Renal cortical epithelial cell (primary cell): ENCODE measurements at regions not wholly inside any gene's neighbourhood (a gene's known extent, or its start where the extent isn't known, plus 50 kb on each side); places are given as distances from the start of the nearest gene placed in this dataset.
"Not testable (repeated sequence)": the region's sequence is repeated elsewhere in the genome, so short reads cannot be mapped to it uniquely, and the experiment has no call there.

Source experiments
- DNase-seq: peaks from one replicate; pipeline ENCODE4 v3.0.0-alpha.2; 2011; ENCODE audit warnings: low read depth

DNA sequence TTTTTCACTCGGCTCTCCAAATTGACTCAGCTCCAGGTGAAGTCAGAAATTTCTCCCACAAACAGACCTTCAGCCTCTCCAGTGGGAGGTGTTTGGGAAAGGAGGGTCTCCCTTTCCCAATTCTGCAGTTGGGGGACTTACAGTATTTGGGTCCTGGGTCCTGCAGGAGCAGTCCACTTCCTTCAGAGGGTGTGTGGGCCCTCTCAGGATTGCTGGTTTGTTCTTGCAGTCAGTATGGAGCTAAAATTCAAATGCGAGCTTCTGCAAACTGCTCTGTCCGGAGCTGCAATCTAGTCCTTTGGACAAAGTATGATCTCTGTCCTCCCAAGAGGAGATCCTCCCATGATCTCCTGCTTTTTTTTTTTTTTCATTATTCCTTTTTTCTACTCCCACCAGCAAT, 87.9 kb upstream of the MSTN start:
- DNase-seq: no peak

DNA sequence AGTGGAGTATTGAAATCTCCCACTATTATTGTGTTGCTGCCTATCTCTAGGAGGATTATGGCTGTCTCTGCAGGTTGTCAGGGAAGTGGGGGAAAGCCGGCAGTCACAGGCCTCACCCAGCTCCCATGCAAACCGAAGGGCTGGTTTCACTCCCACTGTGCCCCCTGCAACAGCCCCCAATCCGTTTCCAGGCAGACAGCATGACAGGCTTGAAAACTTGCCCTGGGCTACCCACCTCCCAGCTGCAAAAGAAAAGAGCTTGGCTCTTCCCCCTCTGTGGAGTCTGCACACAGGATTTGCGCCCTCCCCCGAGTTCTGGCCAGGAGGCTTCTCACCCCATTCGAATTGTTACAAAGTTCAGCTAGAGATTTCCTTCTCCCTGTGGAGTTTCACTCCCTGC, 87.4 kb upstream of the MSTN start:
- DNase-seq: no peak

DNA sequence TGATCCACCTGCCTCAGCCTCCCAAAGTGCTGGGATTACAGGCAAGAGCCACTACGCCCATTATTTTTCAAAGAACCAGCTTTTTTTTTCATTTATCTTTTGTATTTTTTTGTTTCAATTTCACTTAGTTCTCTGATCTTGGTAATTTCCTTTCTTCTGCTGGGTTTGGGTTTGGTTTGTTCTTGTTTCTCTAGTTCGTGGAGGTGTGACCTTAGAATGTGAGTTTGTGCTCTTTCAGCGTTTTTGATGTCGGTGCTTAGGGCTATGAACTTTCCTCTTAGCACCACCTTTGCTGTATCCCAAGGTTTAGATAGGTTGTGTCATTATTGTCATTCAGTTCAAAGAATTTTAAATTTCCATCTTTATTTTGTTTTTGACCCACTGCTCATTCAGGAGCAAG, 86.7 kb upstream of the MSTN start:
- DNase-seq: no peak

DNA sequence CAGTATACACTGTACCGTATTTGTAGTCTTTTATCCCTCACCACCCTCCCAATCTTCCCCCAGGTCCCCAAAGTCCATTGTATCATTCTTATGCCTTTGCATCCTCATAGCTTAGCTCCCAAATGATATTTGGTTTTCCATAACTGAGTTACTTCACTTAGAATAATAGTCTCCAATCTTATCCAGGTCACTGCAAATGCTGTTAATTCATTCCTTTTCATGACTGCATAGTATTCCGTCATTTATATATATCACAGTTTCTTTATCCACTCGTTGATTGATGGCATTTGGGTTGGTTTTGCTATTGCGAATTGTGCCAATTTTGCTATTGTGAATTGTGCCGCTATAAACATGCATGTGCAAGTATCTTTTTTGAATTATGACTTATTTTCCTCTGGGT, 83.6 kb upstream of the MSTN start:
- DNase-seq: not testable (repeated sequence)

DNA sequence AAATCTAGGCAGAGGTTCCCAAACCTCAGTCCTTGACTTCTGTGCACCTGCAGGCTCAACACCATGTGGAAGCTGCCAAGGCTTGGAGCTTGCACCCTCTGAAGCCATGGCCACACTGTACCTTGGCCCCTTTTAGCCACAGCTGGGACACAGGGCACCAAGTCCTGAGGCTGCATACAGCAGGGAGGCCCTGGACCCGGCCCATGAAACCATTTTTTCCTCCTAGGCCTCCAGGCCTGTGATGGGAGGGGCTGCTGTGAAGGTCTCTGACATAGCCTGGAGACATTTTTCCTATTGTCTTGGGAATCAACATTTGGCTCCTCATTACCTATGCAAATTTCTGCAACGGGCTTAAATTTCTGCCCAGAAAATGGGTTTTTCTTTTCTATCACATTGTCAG, 77.9 kb upstream of the MSTN start:
- not testable (repeated sequence) for DNase-seq

DNA sequence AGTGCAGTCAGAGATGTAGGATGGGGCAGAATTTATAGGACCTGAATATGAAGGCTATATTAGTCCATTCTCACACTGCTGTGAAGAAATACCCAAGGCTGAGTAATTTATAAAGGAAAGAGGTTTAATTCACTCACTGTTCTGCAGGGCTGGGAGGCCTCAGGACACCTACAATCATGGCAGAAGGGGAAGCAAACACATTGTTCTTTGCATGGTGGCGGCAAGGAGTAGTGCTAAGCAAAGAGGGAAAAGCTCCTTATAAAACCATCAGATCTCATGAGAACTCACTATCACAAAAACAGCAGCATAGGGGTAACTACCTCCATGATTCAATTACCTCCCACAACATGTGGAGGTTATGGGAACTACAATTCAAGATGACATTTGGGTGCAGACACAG, 76.8 kb upstream of the MSTN start:
- no peak for DNase-seq

DNA sequence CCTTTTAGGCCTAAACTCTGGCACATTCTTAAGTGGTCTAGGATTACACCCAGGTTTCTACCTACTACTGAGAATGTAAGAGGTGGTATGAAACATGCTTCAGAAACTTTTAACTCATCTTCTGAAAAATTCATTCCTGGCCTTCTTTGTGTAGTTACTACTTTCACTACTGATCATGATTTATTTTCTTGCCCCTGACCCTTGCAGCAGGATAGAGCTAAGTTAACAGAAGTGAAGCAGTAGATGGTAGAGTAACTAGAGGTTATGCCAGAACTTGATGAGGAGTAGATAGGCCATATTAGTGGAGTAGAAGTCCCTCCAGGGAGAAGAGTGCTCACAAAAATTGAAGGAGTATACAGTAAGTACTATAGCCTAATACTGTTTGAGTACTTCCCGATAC, 75.5 kb upstream of the MSTN start:
- DNase-seq: no peak

DNA sequence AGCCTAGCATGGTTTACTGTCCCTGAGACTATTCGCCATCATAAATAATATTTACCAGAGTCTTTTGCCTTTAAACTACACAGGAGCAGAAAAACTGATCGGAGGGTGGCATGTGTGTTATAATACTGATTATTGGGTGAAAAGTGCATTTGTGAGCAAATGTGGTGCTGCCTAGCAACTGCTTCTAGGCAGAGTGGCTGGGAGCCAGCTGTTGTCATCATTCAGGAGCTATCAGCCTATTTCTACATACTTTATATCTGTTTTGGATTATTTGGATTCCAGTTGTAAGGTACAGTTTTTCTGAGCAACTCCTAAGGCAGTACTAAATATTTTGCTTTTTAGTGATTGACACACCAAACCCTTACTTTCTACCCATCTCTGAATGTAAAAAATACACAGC, 75.0 kb upstream of the MSTN start:
- no peak for DNase-seq

DNA sequence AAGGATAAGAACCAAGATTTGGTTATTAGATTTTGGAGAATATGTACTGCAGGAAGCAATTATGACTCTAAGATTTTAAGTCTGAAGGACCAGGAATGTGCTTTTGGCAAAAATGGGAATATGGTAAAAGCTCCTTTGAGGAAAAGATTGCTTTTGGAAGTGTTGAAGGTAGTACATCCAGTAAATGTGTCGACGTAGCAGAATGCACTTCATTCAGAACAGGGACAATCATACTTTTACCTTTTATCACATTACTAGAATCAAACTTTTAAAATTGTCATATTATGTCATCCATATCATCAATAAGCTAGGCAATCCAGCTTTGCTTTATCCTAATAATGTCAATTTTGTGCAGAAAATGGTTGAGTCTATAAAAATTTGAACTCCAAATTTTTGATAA, 74.3 kb upstream of the MSTN start:
- DNase-seq: no peak

DNA sequence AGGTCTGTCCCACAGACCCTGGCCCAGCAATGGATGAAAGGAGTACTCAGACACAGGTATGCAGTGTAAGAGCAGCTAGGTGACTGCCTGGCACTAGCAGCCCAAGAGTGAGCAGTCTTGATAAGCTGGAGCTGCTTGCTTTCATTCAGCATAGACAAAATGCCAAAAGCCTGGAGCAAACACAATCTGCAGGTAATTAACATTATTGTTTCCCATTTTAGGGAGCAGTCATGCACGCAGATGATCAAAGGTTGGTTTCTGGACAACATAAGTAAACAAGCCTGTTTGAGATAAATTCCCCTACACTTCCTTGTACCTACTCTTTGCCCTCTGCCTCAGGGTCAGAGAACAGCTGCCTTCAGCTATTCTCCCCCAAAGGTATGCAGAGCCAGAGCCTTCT, 73.7 kb upstream of the MSTN start:
- DNase-seq: peak; percentile 62

DNA sequence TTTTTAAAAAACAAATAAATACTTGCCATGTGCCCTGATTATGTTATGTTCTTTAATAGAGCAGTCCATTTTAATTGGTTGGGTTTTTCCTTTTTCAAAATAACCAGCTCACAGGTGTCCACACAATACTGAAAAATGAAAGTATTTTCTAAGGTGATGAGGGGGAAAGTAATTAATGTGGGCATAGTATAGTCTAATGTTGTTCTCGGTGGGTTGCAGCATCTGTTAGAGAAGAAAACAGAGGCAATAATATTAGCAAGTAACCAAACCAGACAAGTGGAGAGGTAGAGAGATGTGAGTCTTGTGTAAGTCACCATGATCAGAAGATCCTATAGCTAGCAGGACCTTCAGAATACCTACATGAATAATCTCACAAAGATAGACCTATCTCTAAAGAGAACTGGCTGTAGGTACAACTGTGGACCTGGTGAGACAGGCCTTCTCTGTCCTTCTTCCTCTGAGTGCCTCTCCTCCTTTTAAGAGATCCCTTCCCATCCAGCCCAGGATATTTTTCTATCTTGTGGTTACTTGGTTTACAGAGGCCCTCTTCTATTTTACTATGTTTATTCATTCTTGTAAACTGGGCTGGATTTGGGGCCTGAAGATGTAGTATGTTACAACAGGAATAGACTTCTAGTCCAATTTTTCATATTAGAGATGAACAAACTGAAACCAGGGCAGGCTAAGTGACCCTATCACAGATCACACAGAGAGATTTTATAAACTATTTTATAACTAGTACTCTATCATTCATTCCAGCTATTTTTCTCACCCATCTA, 67.1 kb upstream of the MSTN start:
- no peak for DNase-seq

DNA sequence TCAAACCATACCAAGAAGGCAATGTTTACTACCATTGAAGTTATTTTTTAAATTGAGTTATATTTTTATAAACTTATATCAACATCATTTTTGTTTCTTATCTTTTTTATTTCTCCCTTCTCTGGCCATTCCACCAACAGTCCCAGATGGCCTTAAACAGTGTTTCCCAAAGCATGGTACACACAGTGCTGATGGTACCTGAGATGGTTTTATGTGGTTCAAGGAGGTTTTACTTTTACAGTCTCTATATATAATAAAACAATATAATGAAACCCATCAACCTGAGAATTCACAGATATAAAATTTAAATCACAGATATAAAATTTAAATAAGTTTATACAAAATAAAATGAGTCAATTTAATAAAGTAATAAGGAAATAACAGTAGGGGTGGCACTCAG, 65.1 kb upstream of the MSTN start:
- no peak for DNase-seq

DNA sequence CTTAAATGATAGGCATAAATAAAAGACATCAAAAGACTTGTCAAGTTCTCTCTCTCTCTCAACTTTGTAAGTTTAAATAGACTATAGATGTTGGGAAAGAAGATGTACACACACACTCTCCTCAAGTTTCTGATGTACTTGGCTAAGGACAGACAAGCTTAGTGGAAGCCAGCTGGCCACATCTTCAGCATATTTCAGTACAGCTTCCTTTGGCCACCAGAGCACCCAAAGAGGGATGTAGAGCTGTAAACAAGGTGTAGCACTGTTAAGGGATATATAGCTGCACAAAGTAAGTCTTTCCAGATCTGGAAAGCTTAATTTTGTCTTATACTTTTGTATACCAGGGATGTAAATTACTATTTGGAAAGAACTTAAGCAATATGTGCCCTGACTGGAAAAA, 64.3 kb upstream of the MSTN start:
- DNase-seq: no peak

DNA sequence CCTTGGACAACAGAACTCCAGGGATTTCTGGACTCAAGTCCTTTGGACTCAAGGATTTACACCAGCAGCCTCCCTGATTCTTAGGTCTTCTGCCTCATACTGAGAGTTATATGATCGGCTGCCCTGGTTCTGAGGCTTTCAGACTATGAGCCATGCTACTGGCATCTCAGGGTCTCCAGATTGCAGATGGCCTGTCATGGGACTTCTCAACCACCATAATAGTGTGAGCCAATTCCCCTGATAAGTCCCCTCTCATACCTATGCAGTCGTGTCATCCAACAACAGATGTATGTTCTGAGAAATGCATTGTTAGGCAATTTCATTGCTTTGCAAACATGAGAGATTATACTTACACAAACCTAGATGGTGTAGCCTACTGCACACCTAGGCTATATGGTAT, 61.4 kb upstream of the MSTN start:
- no peak for DNase-seq

DNA sequence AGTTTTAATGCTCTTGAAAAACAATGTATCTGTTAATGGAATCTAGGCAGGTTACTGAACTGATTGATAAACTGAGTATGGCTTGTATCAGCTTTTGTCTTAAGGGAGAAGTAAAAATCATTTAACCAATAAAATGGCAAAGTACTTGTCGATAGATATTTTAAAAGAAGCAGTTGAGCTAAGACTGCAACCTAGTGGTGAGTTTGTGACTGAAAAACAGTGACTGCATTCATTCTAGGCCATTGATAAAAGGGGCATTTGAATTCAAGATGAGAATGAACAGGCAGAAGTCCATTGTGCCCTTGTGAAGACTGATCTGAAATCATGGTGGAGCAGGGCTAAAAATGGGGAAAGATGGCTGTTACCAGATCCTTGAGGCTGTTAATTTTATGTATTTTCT, 59.4 kb upstream of the MSTN start:
- DNase-seq: peak; percentile 33

DNA sequence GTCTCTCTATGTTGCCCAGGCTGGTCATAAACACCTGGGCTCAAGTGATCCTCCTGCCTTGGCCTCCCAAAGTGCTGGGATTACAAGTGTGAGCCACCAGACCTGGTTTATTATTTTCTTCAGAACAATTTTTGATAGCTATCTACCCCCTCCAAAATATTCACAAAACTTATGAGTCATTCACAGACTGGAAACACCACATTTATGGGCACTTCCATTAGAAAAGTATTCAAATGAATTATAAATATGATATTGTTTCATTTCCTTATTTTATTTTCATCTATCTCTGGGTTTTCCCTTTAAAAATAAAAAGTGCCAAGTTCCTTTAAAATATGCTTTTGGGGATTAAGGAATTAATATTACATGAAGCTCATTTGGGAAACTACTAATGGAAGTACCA, 58.8 kb upstream of the MSTN start:
- no peak for DNase-seq

DNA sequence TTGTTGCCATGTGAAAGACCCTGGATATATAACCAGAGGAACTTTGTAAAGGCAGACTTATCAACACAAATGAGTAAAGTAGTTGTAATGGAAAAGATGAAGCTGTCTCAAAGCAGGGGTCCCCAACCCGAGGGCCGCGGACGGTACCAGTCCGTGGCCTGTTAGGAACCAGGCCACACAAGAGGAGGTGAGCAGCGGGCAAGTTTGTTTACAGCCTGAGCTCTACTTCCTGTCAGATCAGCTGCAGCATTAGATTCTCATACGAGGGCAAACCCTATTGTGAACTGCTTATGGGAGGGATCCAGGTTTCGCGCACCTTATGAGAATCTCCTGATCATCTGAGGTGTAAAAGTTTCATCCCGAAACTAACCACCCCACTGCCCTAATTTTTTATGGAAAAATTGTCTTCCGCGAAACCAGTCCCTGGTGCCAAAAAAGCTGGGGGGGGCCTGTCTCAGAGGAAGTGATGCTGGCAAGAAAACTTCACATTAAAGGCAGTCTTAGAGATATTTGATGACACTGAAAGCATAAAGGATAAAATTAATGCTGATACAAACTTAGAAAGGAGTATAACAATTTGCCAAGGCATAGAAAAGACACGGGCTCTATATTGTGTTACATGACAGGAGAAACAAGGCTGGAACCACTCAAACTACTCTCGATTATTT, 57.5 kb upstream of the MSTN start:
- DNase-seq: no peak

DNA sequence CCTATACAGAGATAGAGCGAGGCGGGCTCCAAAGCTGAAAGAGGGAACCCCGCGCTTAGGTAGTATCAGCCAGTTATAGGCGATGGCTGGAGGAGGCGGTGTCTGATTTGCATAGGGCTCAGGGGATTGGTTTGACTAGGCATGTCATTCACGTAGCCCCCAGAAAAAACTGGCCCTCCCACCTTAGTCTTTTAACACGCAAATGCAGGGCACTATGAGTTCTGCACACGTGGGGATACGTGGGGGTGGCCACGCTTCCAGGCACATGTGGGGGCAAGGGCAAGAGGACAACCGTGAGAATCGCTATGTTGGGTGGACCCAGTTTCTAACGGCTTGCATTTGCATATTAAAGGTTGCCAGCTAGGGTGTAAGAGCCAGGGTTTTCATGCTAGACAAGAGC, 56.7 kb upstream of the MSTN start:
- DNase-seq: no peak

DNA sequence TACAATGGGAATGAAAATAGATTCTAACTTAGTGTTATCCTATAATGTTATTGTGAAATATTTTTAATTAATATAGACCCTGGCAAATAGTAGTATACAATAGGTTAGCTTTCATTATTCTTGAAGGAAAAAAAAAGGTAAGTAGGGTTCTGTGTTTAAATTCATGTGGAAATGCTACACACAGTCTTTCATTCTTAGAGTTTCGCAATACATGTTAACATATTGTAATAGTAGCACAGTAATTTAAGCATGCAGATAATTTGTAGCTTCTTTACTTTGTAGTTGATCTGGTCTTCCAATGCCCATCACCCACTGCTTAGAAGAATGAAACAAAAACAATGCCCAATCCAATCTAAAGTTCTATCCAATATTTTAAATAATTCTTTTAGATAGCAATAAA, 54.8 kb upstream of the MSTN start:
- no peak for DNase-seq

DNA sequence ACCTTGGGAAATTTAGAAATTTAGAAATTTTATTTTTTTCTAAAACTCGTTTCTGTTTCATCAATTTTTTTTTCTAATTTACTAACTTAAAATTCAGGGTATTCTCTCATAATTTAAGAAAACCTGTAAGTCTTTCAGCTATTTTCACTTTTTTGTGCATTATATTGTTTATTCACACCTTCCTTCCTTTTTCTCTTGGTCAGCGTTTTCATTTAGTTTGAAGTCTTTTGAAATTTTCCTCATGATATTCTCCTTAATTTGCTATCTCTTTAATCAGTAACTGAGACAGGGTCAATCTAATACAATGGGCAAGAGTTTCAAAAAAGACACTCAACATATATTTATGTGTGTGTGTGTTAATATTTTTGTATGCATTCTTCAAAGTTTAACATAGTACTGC, 50.5 kb upstream of the MSTN start:
- DNase-seq: no peak
